ENCODE measurements at regions not wholly inside any gene's neighbourhood (a gene's known extent, or its start where the extent isn't known, plus 50 kb on each side); places are given as distances from the start of the nearest gene placed in this dataset.

GRCh38 chr10:130708465-130709070, 572.4 kb downstream of the GLRX3 start:
- H3K36me3 ChIP-seq (ENCODE audit: low read depth), result no peaks in the 10 kb centered on the region
- DNase-seq, result no peak
- intact Hi-C loops (cut with DNase I, micrococcal nuclease), result no loop called here
- no peaks in the 10 kb centered on the region for H3K4me1 ChIP-seq (ENCODE audit: low read depth)
- H3K9me3 ChIP-seq, result no peaks in the 10 kb centered on the region
- no peak overlapping the region for H3K4me3 ChIP-seq
- ATAC-seq, result no peak
- TF ChIP-seq CTCF (IDR thresholded peaks at IDR 0.05), result no peak

GRCh38 chr10:130709415-130709814, 573.2 kb downstream of the GLRX3 start:
- H3K4me1 ChIP-seq (ENCODE audit: low read depth), result no peaks in the 10 kb centered on the region
- ATAC-seq, result no peak
- intact Hi-C loops (cut with DNase I, micrococcal nuclease), result no loop called here
- DNase-seq, result no peak
- no peak for TF ChIP-seq CTCF (IDR thresholded peaks at IDR 0.05)
- no peaks in the 10 kb centered on the region for H3K9me3 ChIP-seq
- no peaks in the 10 kb centered on the region for H3K36me3 ChIP-seq (ENCODE audit: low read depth)
- no peak overlapping the region for H3K4me3 ChIP-seq

- intact Hi-C loops (cut with DNase I, micrococcal nuclease), result no loop called here
- Histone ChIP-seq H3K4me3 (no peak overlapping the region), H3K36me3 (ENCODE audit: low read depth) (no peaks in the 10 kb centered on the region), H3K4me1 (ENCODE audit: low read depth) (no peaks in the 10 kb centered on the region), H3K9me3 (no peaks in the 10 kb centered on the region)
- no peak for TF ChIP-seq CTCF (IDR thresholded peaks at IDR 0.05)
- ATAC-seq (no peak), DNase-seq (no peak)
These were observed 574.9 kb downstream of the GLRX3 start for GRCh38 chr10:130711072-130711471.

GRCh38 chr10:130713135-130713534, 576.9 kb downstream of the GLRX3 start:
- no peak overlapping the region for H3K4me3 ChIP-seq
- H3K4me1 ChIP-seq (ENCODE audit: low read depth), result no peaks in the 10 kb centered on the region
- DNase-seq (no peak), ATAC-seq (no peak)
- TF ChIP-seq CTCF (IDR thresholded peaks at IDR 0.05), result no peak
- intact Hi-C loops (cut with DNase I, micrococcal nuclease), result no loop called here
- H3K9me3 ChIP-seq, result no peaks in the 10 kb centered on the region
- no peaks in the 10 kb centered on the region for H3K36me3 ChIP-seq (ENCODE audit: low read depth)

- no peak for DNase-seq
- Histone ChIP-seq H3K4me1 (ENCODE audit: low read depth) (no peaks in the 10 kb centered on the region), H3K4me3 (no peak overlapping the region), H3K9me3 (no peaks in the 10 kb centered on the region), H3K36me3 (ENCODE audit: low read depth) (no peaks in the 10 kb centered on the region)
- no peak for ATAC-seq
- intact Hi-C loops (cut with DNase I, micrococcal nuclease), result no loop called here
- no peak for TF ChIP-seq CTCF (IDR thresholded peaks at IDR 0.05)
These were observed 577.5 kb downstream of the GLRX3 start for GRCh38 chr10:130713731-130714130.
